Smooth muscle cell (in vitro differentiated cells): ENCODE measurements at regions not wholly inside any gene's neighbourhood (a gene's known extent, or its start where the extent isn't known, plus 50 kb on each side); places are given as distances from the start of the nearest gene placed in this dataset.

Experiments used
- DNase-seq: peaks from one replicate; lab custom pipeline; 2025; ENCODE audit not compliant: unreplicated experiment; lab: John Stamatoyannopoulos, UW
- H2AFZ ChIP-seq: fragments of 200-600 bp; sonication (generic); 2 replicates; pipeline ENCODE4 v1.6.0; 2016; ENCODE audit warnings: antibody characterized with exemption, low read depth, mild to moderate bottlenecking
- H3F3A ChIP-seq: fragments of 200-600 bp; sonication (generic); 2 replicates; pipeline ENCODE4 v1.6.0; 2017; ENCODE audit warnings: antibody characterized with exemption, low read depth
- H3K27ac ChIP-seq: fragments of 200-600 bp; sonication (generic); 2 replicates; pipeline ENCODE4 v1.5.1; 2016; ENCODE audit warnings: low read depth, mild to moderate bottlenecking
- H3K27me3 ChIP-seq: fragments of 200-600 bp; sonication (generic); 2 replicates; pipeline ENCODE4 v1.6.1; 2016; ENCODE audit warnings: low read depth, mild to moderate bottlenecking
- H3K36me3 ChIP-seq: fragments of 200-600 bp; sonication (generic); 2 replicates; pipeline ENCODE4 v1.5.1; 2016; ENCODE audit warnings: low read depth
- H3K4me1 ChIP-seq: fragments of 200-600 bp; sonication (generic); 2 replicates; pipeline ENCODE4 v1.5.1; 2016; ENCODE audit warnings: low read depth
- H3K4me2 ChIP-seq: fragments of 200-600 bp; sonication (generic); 2 replicates; pipeline ENCODE4 v1.6.0; 2016; ENCODE audit warnings: mild to moderate bottlenecking
- H3K4me3 ChIP-seq: fragments of 200-600 bp; sonication (generic); 2 replicates; pipeline ENCODE4 v1.5.1; 2016; ENCODE audit warnings: mild to moderate bottlenecking
- H3K79me2 ChIP-seq: fragments of 200-600 bp; sonication (generic); 2 replicates; pipeline ENCODE4 v1.6.0; 2016; ENCODE audit warnings: low read depth, mild to moderate bottlenecking
- H3K9ac ChIP-seq: fragments of 200-600 bp; sonication (generic); 2 replicates; pipeline ENCODE4 v1.6.0; 2016; ENCODE audit warnings: low read depth
- H3K9me3 ChIP-seq: fragments of 200-600 bp; sonication (generic); replicated peaks from 2 replicates; pipeline ENCODE4 v1.5.1; 2016; ENCODE audit warnings: low read depth
- H4K20me1 ChIP-seq: fragments of 200-600 bp; sonication (generic); 2 replicates; pipeline ENCODE4 v1.6.0; 2016; ENCODE audit warnings: low read depth
- WGBS: methylation state at CpG from one replicate; pipeline ENCODE4 v1.1.7; 2016; ENCODE audit warnings: low lambda C conversion rate; 5-methylcytosine and 5-hydroxymethylcytosine counted together
- TF ChIP-seq, protein P1 (sequence below): fragments of 200-600 bp; sonication (generic); IDR thresholded peaks from 2 replicates; pipeline ENCODE4 v1.5.1; 2017; ENCODE audit warnings: borderline replicate concordance, mild to moderate bottlenecking, antibody characterized with exemption; ENCODE audit not compliant: insufficient read depth, poor library complexity, severe bottlenecking

DNA sequence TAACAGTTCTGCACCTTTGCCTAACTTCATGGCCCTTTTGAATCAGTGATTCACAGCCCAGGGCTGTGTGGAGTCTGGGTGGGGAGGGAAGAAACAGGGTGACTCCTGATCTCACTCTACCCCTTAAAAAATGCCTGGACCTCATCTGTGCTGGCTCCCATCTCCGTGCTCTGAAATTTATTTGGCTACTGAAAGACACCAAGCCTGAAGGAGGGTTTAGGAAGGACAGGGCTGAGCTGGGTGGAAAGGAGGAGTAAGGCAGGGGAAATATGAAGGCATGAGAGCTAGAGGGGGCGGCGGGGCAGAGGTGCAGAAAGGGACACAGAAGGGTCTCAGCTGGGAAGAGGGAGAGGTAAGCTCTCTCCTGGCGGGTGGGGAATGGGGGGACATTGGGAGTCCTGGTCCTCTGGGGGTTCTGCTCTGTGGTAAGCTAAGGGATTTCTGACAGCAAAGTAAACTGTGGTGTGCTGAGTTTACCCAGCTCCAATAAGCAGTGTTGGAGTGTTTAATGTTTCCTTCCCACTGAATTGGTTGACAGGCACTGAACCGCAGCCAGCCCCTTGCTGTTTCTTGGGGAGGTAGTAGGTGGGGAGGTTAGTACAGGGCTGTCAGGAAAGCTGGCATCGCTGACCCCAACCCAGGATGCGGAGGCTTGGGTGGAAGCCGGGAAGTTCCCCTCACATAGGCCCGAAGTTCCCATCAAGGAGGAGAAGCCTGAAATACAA lies 71.1 kb downstream of the RPUSD4 start:
- H3K9ac ChIP-seq, result no peak overlapping the region
- H3K4me2 ChIP-seq, result peak overlapping the region; percentile 66
- H3K4me1 ChIP-seq, result peaks cover 14% of the 10 kb centered on the region
- H3K4me3 ChIP-seq, result no peak overlapping the region
- H3K79me2 ChIP-seq, result no peaks in the 10 kb centered on the region
- TF ChIP-seq, protein P1, sequence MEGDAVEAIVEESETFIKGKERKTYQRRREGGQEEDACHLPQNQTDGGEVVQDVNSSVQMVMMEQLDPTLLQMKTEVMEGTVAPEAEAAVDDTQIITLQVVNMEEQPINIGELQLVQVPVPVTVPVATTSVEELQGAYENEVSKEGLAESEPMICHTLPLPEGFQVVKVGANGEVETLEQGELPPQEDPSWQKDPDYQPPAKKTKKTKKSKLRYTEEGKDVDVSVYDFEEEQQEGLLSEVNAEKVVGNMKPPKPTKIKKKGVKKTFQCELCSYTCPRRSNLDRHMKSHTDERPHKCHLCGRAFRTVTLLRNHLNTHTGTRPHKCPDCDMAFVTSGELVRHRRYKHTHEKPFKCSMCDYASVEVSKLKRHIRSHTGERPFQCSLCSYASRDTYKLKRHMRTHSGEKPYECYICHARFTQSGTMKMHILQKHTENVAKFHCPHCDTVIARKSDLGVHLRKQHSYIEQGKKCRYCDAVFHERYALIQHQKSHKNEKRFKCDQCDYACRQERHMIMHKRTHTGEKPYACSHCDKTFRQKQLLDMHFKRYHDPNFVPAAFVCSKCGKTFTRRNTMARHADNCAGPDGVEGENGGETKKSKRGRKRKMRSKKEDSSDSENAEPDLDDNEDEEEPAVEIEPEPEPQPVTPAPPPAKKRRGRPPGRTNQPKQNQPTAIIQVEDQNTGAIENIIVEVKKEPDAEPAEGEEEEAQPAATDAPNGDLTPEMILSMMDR, result no peak
- no peaks in the 10 kb centered on the region for H3K36me3 ChIP-seq
- 70% methylated on average over 9 of the region's 9 CpGs for WGBS
- no peak for DNase-seq
- no peaks in the 10 kb centered on the region for H3K9me3 ChIP-seq
- no peaks in the 10 kb centered on the region for H3K27me3 ChIP-seq
- no peaks in the 10 kb centered on the region for H4K20me1 ChIP-seq
- H2AFZ ChIP-seq, result no peak overlapping the region
- H3F3A ChIP-seq, result peaks cover 39% of the 10 kb centered on the region
- no peak overlapping the region for H3K27ac ChIP-seq

DNA sequence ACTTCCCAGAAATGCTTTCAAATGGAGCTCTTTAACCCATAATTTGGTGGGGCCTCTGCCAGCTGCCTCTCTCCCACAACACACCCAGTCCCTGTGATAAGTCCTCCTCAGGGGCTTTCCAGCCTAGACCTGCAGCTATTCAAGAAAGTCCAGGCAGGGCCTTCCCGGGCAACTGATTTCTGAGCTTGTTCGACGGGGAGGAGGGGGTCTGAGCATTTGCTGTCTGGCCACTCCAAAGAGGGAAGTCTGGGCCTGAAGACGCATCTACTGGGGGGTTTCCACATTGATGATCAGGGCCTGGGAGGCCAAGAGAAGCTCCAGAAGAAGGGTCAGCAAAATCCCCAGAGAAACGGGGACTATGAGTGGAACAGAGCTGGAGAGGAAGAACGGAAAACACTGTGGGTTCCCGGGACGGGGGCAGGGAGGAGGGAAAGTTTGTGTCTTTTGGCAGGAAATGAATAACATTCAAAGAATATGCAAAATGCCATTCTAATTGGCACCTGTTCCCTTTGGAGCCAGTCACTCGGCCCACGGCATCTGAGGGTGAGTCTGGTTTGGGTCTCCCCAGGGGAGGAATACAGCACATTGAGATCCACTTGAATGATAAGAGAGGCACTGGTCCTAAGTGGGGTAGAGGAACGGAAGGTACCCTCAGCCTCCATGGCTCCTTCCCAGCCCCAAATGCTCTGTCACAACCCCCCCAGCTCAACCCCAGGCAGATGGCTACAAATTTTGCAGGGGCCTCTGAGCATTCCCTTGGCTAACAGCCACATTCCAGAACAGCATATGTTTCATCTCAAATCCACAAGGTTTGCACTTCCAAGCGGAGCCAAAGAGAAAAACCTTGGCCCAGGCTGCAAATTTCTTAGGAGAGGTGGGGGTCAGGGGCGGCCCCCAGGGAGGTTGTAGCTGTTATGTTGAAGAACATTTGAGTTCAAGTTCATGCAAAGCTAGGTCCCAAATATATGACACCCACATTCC lies 72.0 kb downstream of the RPUSD4 start:
- H3K27me3 ChIP-seq, result no peaks in the 10 kb centered on the region
- 22% methylated on average over 13 of the region's 13 CpGs for WGBS
- H3K79me2 ChIP-seq, result no peaks in the 10 kb centered on the region
- peaks cover 47% of the 10 kb centered on the region for H3F3A ChIP-seq
- no peak for DNase-seq
- H3K4me3 ChIP-seq, result no peak overlapping the region
- peaks cover 14% of the 10 kb centered on the region for H3K4me1 ChIP-seq
- no peak overlapping the region for H2AFZ ChIP-seq
- no peak overlapping the region for H3K9ac ChIP-seq
- peak overlapping the region; percentile 66 for H3K4me2 ChIP-seq
- TF ChIP-seq, protein P1, result no peak
- no peak overlapping the region for H3K27ac ChIP-seq
- H3K36me3 ChIP-seq, result no peaks in the 10 kb centered on the region
- no peaks in the 10 kb centered on the region for H4K20me1 ChIP-seq
- no peaks in the 10 kb centered on the region for H3K9me3 ChIP-seq

DNA sequence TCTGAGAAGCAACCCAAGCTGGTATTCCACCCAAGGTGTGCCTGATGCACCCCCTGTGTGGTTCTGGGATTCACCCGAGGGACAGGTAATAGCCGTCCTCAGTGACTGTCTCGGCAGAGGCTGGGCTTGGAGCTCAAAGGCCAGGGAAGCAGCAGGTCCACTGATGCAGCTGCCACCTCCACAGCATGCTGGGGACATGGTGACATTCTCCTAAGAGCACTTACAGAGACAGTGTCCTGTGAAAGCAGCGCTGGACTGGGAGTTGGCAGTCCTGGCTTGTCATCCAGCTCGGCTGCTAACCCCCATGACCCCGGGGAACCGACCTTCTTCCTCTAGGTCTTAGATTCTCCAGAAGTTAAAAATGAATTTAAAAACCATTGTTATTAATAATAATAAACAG lies 72.8 kb downstream of the RPUSD4 start:
- WGBS, result 88% methylated on average over 7 of the region's 7 CpGs
- no peaks in the 10 kb centered on the region for H3K36me3 ChIP-seq
- no peaks in the 10 kb centered on the region for H3K79me2 ChIP-seq
- peaks cover 48% of the 10 kb centered on the region for H3F3A ChIP-seq
- H2AFZ ChIP-seq, result no peak overlapping the region
- H4K20me1 ChIP-seq, result no peaks in the 10 kb centered on the region
- H3K9me3 ChIP-seq, result no peaks in the 10 kb centered on the region
- H3K27ac ChIP-seq, result no peak overlapping the region
- no peak overlapping the region for H3K9ac ChIP-seq
- peaks cover 14% of the 10 kb centered on the region for H3K4me1 ChIP-seq
- peak overlapping the region; percentile 66 for H3K4me2 ChIP-seq
- no peaks in the 10 kb centered on the region for H3K27me3 ChIP-seq
- no peak for DNase-seq
- TF ChIP-seq, protein P1, result no peak
- H3K4me3 ChIP-seq, result no peak overlapping the region
